Skin of body (tissue), 1 donor: ENCODE measurements at regions not wholly inside any gene's neighbourhood (a gene's known extent, or its start where the extent isn't known, plus 50 kb on each side); places are given as distances from the start of the nearest gene placed in this dataset.
"Not testable (repeated sequence)": the region's sequence is repeated elsewhere in the genome, so short reads cannot be mapped to it uniquely, and the experiment has no call there.

Experiments used
- DNase-seq: peaks from one replicate; lab custom pipeline; 2025; lab: John Stamatoyannopoulos, UW

GRCh38 chr1:72950900-72951299 lies 668.6 kb upstream of the NEGR1 start:
- not testable (repeated sequence) for DNase-seq

DNA sequence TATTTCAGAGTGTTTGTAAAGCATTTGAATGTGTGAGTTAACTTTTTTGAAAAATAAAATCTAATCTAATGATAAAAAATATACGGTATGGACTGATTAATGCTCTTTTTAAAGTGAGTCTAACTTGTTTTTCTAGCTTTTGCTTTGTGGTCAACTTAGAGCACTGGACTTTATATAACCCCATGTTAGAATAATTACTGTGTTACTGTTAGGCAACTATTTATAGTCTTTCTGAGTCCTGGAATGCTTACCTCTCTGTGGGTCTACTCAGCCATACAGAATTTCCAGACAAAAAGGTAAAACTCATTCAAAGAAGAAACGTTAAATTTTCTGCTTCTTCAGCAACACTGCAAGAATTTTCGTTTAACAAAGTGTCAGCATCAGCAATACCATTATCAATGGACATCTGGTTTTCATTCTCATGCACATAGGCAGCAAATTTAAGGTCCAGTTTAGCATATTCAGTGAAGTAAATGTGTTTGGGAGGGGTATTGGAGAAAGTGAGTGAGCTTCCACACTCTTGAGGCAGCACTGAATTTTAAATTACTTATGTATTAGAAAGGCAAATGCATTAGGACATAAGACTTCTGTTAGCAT lies 664.7 kb upstream of the NEGR1 start:
- DNase-seq, result no peak

GRCh38 chr1:72942008-72942407 lies 659.7 kb upstream of the NEGR1 start:
- DNase-seq, result no peak

DNA sequence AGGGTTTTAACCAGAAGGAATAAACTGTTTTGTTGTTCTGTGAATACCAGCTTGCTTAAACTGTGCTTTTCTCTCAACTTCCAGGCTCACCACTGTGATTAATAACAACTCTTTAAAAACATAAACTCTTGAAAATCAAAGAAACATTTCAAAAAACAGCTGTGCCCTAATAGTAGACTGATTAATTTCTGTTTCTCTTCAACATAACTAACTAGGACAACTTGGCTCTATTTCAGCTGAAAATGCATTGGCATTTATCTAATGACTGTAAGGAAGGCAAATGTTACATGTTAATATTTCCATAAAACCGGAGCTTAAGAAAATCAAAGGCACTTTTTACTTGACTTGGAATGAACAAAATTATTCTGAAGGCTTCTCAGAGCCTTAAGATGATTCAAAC lies 656.1 kb upstream of the NEGR1 start:
- no peak for DNase-seq

- no peak for DNase-seq
These were observed 655.6 kb upstream of the NEGR1 start for GRCh38 chr1:72937905-72938304.

- DNase-seq, result no peak
These were observed 654.6 kb upstream of the NEGR1 start for GRCh38 chr1:72936942-72937341.

- DNase-seq, result no peak
These were observed 653.9 kb upstream of the NEGR1 start for GRCh38 chr1:72936151-72936740.

GRCh38 chr1:72932025-72932424 lies 649.7 kb upstream of the NEGR1 start:
- no peak for DNase-seq

- DNase-seq, result no peak
These were observed 648.2 kb upstream of the NEGR1 start for GRCh38 chr1:72930528-72930927.

DNA sequence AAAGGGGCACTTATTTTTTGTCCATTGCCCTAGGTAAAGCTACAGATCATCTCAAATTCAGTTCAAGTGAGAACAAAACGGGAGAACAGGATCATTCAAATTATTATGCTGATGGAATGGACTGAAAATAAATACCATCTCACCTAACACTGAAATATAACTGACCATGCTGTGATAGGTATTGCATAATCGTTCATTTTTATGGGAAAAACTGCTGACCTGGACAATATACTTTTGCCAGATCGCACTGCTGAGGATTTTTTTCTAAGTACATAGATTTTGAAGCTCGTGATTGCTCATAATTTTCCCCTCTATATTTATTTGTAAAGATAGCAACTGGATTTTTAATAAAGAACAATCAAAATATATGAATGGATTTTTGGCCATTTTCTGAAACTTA lies 636.6 kb upstream of the NEGR1 start:
- DNase-seq, result no peak

- no peak for DNase-seq
These were observed 635.6 kb upstream of the NEGR1 start for GRCh38 chr1:72917920-72918319.

- DNase-seq, result no peak
These were observed 633.2 kb upstream of the NEGR1 start for GRCh38 chr1:72915581-72915980.

DNA sequence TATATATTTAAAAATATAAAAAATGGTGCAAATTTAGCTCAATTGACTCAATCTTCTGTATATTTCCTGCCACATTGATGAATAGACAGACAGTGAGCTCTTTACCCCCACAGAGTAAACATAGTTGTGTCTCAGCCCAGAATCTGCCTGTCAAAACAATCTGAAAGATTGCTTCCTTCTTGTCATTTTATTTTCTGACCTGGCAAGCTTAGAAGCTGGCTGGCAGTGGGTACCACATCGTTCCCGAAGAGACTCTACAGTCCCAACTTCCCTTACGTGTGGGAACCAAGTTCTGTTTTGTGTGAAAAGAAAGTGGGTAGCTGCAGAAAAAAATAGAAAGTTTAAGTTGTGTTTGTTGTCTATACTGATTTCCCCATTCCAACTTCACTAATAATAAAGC lies 629.3 kb upstream of the NEGR1 start:
- no peak for DNase-seq

DNA sequence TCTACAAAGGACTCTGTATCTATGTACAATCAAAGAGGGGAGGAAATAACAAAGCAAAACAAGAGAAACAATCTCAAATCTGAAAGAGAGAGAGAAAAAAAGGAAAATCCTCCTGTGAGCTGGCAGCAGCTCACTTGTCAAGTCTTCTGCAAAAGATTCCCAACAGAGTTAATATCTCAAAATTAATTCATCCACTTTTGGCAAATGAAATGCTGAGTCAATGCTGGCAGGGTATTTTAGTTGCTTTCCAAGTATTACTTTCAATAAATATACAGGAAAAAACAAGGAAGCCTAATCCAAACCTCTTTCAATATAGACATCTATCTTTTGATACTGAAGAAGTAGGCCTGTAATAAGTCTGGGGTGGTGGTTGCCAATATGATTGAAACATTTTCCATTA lies 613.9 kb upstream of the NEGR1 start:
- DNase-seq, result peak; percentile 24

GRCh38 chr1:72892461-72892860 lies 610.1 kb upstream of the NEGR1 start:
- peak; percentile 7 for DNase-seq

DNA sequence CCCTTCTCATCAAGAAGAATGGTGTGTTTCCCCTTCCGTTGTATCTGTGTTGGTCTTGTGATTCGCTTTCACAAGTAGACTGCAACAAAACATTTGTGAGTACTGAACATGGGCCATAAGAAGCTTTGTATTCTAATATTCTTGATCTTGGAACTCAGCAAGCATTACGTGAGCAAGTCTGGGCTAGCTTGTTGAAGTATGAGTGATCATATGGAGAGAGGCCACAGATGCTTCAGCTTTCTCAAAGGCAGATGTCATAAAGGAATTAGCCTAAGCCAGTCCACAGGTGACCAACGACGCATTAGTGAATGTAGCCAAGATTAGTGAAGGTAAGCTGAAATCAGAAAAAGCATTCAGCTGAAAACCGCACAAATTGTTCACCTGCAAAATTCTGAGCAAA lies 609.6 kb upstream of the NEGR1 start:
- no peak for DNase-seq

DNA sequence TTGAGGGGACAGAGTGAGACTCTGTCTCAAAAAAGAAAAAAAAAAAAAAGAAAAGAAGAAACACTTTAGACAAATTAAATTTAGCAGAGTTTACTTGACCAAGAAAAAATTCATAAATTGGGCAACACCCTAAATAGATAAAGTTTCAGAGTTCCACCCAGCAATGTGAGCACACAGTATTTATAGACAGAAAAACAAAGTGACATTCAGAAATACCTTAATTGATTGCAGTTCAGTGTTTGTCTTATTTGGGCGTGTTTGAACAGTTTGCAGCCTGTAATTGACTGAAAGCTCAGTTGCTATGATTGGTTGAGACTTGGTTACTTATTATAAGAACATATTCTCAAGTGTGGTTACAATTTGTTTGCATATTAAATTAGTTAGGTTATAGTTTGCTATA lies 603.5 kb upstream of the NEGR1 start:
- DNase-seq, result no peak

- no peak for DNase-seq
These were observed 602.7 kb upstream of the NEGR1 start for GRCh38 chr1:72885017-72885416.

GRCh38 chr1:72869873-72870272 lies 587.5 kb upstream of the NEGR1 start:
- no peak for DNase-seq

- no peak for DNase-seq
These were observed 587.1 kb upstream of the NEGR1 start for GRCh38 chr1:72869441-72869840.

DNA sequence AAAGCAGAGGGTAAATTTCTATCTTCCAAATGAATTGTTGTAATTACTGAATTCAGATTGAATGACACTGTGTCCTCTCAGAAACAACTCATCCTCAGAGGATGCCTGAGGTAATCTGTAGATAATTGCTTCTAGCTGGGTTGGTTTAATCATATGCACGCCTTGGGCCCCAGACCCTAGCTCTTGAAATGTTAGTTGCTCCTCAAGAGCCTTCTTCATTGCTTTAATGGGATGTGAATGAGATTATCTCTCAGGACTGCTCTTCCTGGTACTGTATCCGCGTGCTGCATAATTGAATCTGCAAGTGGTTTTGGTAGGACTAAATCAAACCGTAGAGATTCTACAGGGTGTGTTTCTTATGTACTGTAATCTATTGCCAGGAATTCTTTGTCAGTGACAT lies 569.3 kb upstream of the NEGR1 start:
- no peak for DNase-seq

GRCh38 chr1:72848997-72849396 lies 566.7 kb upstream of the NEGR1 start:
- no peak for DNase-seq

DNA sequence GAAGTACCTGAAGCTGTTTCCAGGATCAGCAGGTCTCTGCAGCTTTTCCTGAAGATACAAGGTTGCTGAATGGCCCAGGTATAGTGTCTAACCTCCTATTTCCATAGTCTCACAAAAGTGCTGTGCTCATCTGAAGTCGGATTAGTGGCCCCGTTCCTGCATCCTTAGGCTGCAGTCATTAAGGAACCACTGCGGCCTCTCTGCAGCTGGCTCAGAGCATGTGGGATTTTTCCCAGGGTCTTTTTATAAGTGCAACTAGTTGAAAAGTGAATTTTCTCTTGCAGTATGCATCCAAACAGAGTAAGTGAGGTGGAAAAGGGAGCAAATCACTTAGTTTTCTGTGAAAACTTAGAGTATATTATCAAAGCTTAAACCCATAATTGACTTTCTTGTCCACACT lies 565.3 kb upstream of the NEGR1 start:
- no peak for DNase-seq
